NCI-H2029 (cell line): ENCODE measurements at regions not wholly inside any gene's neighbourhood (a gene's known extent, or its start where the extent isn't known, plus 50 kb on each side); places are given as distances from the start of the nearest gene placed in this dataset.

ENCODE experiments used
- DNase-seq: peaks from one replicate; lab custom pipeline; 2025; lab: John Stamatoyannopoulos, UW

DNA sequence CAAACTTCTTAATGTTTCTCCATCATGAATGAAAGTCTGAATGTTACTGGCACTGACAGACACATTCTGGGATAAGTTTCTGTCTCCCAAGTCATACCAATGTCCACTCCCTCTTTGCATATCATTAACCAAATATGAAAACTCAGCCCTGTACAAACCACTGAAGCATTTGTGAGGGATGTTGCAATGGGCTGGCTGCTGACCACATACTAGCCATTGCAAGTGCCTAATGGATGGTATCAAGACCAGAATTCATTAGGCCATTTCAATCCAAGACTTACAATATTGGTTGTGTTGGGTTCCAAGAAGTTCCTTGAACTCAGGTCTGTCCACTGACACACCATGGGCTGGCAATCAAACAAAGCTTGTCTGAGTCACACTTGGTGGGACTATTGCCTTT, 73.8 kb downstream of the CBLN2 start:
- DNase-seq = no peak

DNA sequence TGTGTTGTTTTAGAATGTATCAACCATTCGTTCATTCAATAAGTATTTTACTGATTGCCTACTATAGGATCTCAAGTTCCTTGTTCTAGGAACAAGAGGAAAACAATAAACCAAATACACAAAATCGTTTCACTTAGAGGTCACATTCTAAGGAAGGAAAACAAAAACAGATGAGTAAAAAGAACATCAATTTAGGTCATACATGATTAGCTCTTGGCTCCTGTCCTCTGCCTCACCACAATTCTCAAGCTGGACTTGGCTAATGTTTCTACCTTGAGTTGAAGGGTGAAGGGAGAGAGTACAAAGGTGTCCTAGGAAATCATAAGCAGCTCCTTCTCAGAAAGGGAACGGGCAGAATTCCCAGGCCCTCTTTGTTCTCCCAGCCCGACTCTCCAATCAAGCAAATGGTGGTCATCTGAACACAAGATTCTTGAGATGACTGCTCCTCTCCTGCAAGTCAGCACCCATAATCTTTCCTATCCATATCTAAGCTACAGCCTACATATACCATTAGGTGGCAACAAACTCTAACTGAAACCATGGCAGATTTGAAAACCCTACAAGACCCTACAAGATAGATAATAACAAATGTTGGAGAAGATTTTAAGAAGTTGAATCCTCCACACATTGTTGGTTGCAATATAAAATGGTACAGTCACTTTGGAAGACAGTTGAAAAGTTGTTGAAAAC, 76.0 kb downstream of the CBLN2 start:
- DNase-seq = no peak

DNA sequence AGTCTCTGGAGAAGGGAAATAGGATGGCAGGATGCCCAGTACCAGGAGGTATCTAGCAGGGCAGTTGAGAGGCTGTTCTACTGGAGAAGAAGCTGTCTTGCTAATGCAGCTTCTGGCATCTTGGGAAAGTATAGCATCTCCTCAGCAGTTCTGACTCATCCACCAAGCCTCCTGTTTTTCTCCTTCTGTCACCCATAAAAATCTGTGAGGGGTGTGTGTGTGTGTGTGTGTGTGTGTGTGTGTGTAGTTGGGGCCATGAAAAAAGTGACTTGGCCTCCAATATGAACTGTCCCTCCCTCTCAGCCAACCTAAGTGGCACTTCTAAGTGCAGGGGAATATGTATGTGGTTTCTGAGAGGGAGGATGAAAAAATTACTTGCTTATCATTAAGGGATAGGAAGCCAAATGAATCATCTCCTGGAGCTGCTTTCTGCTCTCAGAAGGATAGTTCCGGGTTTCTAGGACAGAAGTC, 83.9 kb downstream of the CBLN2 start:
- DNase-seq = no peak

DNA sequence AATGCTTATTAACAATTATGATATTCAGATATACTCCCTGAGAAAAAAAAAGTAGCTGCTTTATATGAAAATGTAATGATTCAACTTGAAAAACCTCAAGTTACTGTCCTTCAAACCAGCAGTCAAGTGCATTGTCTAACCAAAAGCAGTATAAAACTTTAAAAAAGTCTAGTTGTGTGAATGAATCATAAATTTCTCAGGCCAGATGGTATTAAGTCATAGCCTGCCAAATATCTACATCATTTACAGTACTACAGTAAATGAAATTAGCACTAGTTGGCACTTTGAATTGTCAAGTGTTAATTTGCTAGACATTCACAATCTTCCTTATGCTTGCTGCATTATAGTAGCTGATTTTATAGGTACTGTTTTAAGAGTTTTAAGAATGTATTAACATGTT, 85.9 kb downstream of the CBLN2 start:
- DNase-seq = no peak

DNA sequence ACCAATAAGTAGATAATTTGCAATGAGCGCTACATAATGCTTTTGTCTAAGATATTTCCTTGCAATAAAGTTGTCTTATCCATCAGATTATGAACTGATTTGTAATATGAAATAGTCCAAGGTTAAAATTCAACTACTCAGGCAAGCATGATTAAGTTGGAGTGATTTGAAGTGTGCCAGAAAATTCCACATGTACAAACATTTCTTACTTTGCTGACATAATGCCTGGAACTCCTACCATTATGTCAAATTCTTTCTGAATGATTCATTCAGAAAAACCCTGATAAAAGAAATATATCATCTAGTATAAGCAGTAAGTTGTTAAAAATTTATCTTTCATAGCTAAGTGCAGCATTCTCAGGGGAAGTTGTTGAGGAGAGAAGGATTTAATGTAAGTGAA, 87.3 kb downstream of the CBLN2 start:
- DNase-seq = no peak

DNA sequence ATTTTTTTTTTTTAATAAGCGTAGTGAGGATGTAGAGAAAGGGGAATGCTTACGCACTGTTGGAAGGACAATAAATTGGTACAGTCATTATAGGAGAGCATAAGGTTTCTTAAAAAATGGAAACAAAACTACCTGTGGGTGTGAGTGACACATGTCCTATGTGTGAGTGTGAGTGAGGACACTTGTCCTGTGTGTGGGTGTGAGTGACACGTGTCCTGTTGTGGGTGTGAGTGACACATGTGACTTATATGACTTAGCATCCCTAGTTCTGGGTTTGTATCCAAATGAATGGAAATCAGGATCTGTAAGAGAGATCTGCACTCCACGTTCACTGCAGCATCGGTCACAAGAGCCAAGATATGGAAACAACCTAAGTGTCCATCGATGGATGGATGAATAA, 91.8 kb downstream of the CBLN2 start:
- no peak for DNase-seq

- DNase-seq = no peak
Measured at GRCh38 chr18:72444798-72445155, 99.4 kb downstream of the CBLN2 start.

- DNase-seq = no peak
Measured at GRCh38 chr18:72444111-72444797, 99.9 kb downstream of the CBLN2 start.

GRCh38 chr18:72436401-72436800, 107.7 kb downstream of the CBLN2 start:
- DNase-seq = no peak

DNA sequence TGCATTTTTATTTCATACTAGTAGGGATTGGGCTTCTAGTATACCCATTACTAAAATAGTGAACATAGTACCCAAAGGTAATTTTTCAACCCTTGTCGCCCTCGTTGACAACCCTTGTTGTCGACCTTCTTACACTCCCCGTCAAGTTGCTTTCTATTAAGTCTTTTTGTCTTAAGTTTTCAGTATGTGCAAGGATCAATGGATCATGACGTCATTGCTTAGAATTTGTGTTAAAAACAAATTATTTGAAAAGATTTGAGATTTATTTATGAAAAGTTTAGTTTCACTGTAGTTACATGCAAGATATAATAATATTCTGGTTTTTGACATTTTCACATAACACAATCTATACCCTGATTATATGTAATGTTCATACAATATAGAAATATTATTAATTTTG, 110.4 kb downstream of the CBLN2 start:
- no peak for DNase-seq

DNA sequence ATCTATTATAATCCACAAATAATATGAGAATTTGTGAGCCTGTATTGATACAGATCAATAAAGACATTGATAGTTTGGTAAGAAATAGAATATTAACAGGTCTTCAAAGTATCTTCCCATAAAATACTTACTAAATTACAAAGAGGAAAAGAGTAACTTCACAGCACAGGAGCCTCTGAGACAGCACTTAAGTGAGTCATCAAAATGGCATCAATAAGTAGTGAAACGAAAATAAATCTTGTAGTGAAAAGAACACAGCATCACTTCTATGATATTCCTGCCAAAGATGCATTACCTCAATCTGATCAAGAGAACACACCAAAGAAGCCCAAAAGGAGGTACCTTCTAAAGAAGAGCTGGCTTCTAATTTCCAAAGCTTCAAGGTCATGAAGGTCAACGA, 116.4 kb downstream of the CBLN2 start:
- no peak for DNase-seq

GRCh38 chr18:72419914-72420313, 124.2 kb downstream of the CBLN2 start:
- DNase-seq = no peak

DNA sequence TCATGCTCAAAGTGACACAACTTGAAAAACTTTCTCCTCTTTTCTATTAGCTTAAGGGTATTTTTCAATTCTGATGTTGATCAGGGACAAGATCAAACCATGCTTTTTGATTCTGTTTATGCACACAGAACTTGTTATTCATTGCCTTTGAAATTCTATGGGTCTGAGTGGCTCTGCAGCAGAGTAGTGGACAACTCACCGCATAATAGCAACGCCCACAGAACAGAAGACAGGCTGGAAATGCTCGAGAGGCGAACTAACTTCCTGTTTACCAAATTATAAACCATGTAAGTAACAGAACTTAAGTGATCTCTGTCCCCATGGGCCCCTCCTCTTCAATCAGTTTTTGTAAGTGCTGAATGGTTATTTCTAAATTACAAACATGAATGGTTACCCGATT, 131.2 kb downstream of the CBLN2 start:
- no peak for DNase-seq

- DNase-seq = no peak
Measured at GRCh38 chr18:72411261-72411660, 132.9 kb downstream of the CBLN2 start.

GRCh38 chr18:72410399-72410798, 133.7 kb downstream of the CBLN2 start:
- DNase-seq = no peak

DNA sequence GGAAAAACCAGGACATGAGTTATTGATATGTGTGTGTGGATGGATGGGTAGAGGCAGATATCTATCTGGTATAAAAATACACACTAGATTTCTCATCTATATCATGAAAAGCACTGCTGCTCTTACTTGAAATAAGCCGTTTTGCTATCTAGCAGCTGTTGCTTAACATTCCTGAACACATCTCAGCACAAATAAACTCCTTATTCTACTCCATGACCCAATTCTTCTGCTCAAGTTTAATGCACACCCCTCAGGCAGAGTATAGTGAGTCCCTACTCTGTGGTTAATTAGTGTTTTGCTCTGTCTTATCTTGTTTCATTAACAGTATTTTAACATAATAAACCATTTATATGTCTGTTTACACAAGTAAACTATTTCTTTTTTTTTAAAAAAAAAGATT, 134.2 kb downstream of the CBLN2 start:
- DNase-seq = no peak

DNA sequence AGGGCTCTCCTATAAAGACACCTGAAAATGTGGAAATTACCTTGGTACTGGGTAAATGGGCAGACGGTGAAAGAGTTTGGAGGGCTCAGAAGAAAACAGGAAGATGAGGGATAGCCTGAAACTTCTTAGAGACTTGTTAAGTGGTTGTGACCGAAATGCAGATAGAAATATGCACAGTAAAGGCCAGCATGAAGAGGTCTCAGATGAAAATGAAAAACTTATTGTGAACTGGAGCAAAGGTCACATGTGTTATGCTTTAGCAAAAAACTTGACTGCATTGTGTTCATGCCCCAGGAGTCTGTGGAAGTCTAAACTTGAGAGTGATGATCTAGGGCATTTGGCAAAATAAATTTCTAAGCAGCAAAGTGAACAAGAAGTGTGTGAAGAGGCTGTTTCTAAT, 137.1 kb downstream of the CBLN2 start:
- DNase-seq = no peak

GRCh38 chr18:72391951-72392350, 152.2 kb downstream of the CBLN2 start:
- no peak for DNase-seq

GRCh38 chr18:72391427-72391826, 152.7 kb downstream of the CBLN2 start:
- DNase-seq = no peak

GRCh38 chr18:72378016-72378415, 166.1 kb downstream of the CBLN2 start:
- no peak for DNase-seq

DNA sequence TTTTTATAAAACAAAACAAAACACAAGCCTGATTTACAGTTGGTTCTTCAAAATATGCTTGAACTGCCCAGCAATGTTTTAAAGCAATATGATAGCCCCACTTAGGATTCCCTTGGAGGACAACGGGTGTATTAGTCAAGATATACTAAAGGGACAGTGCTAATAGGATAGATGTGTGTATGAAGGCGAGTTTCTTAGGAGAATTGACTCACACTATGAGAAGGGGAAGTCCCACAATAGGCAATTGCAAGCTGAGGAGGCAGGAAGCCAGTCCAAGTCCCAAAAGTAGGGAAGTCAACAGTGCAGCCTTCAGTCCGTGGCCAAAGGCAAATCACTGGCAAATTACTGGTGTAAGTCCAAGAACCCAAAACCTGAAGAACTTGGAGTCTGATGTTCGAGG, 167.9 kb downstream of the CBLN2 start:
- DNase-seq = no peak

- DNase-seq = no peak
Measured at GRCh38 chr18:72375618-72376017, 168.5 kb downstream of the CBLN2 start.

- no peak for DNase-seq
Measured at GRCh38 chr18:72372076-72372475, 172.1 kb downstream of the CBLN2 start.

DNA sequence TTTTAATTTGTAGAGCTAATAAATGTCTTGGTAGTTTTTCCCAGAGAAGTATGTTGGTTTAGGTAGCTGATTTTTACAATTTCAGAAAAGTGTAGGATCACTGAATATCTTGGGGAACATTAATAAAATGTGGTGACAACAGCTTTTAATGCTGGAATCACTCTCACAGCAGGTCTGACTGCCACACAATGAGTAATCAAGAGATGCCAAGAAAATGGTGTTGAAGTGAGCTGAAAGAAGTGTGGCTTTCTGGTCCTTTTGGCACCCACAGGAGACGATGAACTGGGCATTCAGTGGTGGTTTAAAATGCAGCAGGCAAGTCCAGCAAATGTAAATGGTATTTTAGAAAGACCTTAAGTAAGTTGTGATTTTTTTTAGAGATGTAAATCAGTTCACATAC, 175.8 kb downstream of the CBLN2 start:
- no peak for DNase-seq
